Upper lobe of left lung (tissue), 6 donors: ENCODE measurements at regions not wholly inside any gene's neighbourhood (a gene's known extent, or its start where the extent isn't known, plus 50 kb on each side); places are given as distances from the start of the nearest gene placed in this dataset.

Experiments used
- ATAC-seq, 2 donors: fragments of 200-7000 bp; cut with Tn5 transposase; one replicate each; pipeline ENCODE4 v1.9.1; 2022; ENCODE audit warnings: mild to moderate bottlenecking in 2 of 2, moderate library complexity in 2 of 2; ENCODE audit not compliant: low FRiP score in 2 of 2
- DNase-seq, 2 donors: peaks; one replicate each; pipeline ENCODE4 v3.0.0-alpha.2; 2019 to 2020
- H3K27ac ChIP-seq, 4 donors: fragments of 200-600 bp; sonication (generic); one replicate each; pipeline ENCODE4 v1.5.1; 2016 to 2019
- H3K27me3 ChIP-seq, 4 donors: fragments of 200-600 bp; sonication (generic); one replicate each; pipeline ENCODE4 v1.5.1; 2017 to 2019
- H3K36me3 ChIP-seq, 4 donors: fragments of 200-600 bp; sonication (generic); one replicate each; pipeline ENCODE4 v1.5.1; 2016 to 2019
- H3K4me1 ChIP-seq, 4 donors: fragments of 200-600 bp; sonication (generic); one replicate each; pipeline ENCODE4 v1.5.1; 2018 to 2019
- H3K4me3 ChIP-seq, 4 donors: fragments of 200-600 bp; sonication (generic); one replicate each; pipeline ENCODE4 v1.5.1; 2017 to 2019; ENCODE audit warnings: mild to moderate bottlenecking in 2 of 4, moderate library complexity in 1 of 4
- H3K9me3 ChIP-seq, 4 donors: fragments of 200-600 bp; sonication (generic); one replicate each; pipeline ENCODE4 v1.5.1; 2018 to 2019
- CTCF ChIP-seq, 6 experiments: fragments of 450-650 bp in 4 of 6; fragments of 200-600 bp in 2 of 6; sonication (generic) in 2 of 6; IDR thresholded peaks; one replicate each; pipeline ENCODE4 v1.5.1; 2016 to 2019; ENCODE audit warnings: antibody characterized with exemption in 6 of 6
- EP300 ChIP-seq, 4 donors: sonication (generic); formaldehyde crosslinking; IDR thresholded peaks; one replicate each; pipeline ENCODE4 v1.5.1; 2017; ENCODE audit warnings: antibody characterized with exemption in 4 of 4, control low read depth in 2 of 4
- POLR2A ChIP-seq, 4 donors: fragments of 450-650 bp; IDR thresholded peaks; one replicate each; pipeline ENCODE4 v1.5.1; 2016 to 2017; ENCODE audit warnings: antibody characterized with exemption in 4 of 4, mild to moderate bottlenecking in 2 of 4
- POLR2AphosphoS5 ChIP-seq, 2 donors: sonication (generic); formaldehyde crosslinking; IDR thresholded peaks; one replicate each; pipeline ENCODE4 v1.5.1; 2017; ENCODE audit warnings: antibody characterized with exemption in 2 of 2
- WGBS, 2 donors: methylation state at CpG; one replicate each; pipeline ENCODE4 v1.1.5; 2017 to 2018; 5-methylcytosine and 5-hydroxymethylcytosine counted together
- donor health status: DM: no; HTN: no; CAD: no; lungs with moderate emphysema.
- donor health status: DM: no; HTN: yes; CAD: no; lungs with severe emphysema.

GRCh38 chr16:79996321-79996720, 395.8 kb upstream of the MAF start:
- H3K4me1 ChIP-seq: no peaks in the 10 kb centered on the region
- no peak overlapping the region for H3K4me3 ChIP-seq
- H3K9me3 ChIP-seq: no peaks in the 10 kb centered on the region
- no peak overlapping the region for H3K27ac ChIP-seq
- no peaks in the 10 kb centered on the region for H3K36me3 ChIP-seq
- TF ChIP-seq EP300 (IDR thresholded peaks at IDR 0.05): no peak
- TF ChIP-seq POLR2A (IDR thresholded peaks at IDR 0.05): no peak
- no peak for TF ChIP-seq CTCF (IDR thresholded peaks at IDR 0.05)
- no peak for TF ChIP-seq POLR2AphosphoS5 (IDR thresholded peaks at IDR 0.05)
- ATAC-seq (no peak), DNase-seq (no peak)
- H3K27me3 ChIP-seq: no peaks in the 10 kb centered on the region
- WGBS, 2 donors: 84 to 88% methylated on average over 3 of the region's 3 CpGs

GRCh38 chr16:79995315-79995714, 394.8 kb upstream of the MAF start:
- no peaks in the 10 kb centered on the region for H3K9me3 ChIP-seq

GRCh38 chr16:79994418-79994817, 393.9 kb upstream of the MAF start:
- Histone ChIP-seq H3K9me3 (no peaks in the 10 kb centered on the region), H3K4me3 (no peak overlapping the region), H3K36me3 (no peaks in the 10 kb centered on the region), H3K4me1 (no peaks in the 10 kb centered on the region), H3K27ac (no peak overlapping the region), H3K27me3 (no peaks in the 10 kb centered on the region)
- TF ChIP-seq EP300 (IDR thresholded peaks at IDR 0.05) (no peak), CTCF (IDR thresholded peaks at IDR 0.05) (no peak), POLR2AphosphoS5 (IDR thresholded peaks at IDR 0.05) (no peak), POLR2A (IDR thresholded peaks at IDR 0.05) (no peak)
- ATAC-seq (no peak), DNase-seq (no peak)
- WGBS, 2 donors: 72 to 89% methylated on average over 5 of the region's 5 CpGs

More at GRCh38 chr16:79995315-79995714, 394.8 kb upstream of the MAF start:
- Histone ChIP-seq H3K4me1 (no peaks in the 10 kb centered on the region), H3K27ac (no peak overlapping the region), H3K4me3 (no peak overlapping the region), H3K27me3 (no peaks in the 10 kb centered on the region), H3K36me3 (no peaks in the 10 kb centered on the region)
- DNase-seq: no peak
- no peak for ATAC-seq
- TF ChIP-seq POLR2A (IDR thresholded peaks at IDR 0.05): no peak
- no peak for TF ChIP-seq POLR2AphosphoS5 (IDR thresholded peaks at IDR 0.05)
- TF ChIP-seq CTCF (IDR thresholded peaks at IDR 0.05): no peak
- no peak for TF ChIP-seq EP300 (IDR thresholded peaks at IDR 0.05)
- WGBS, 2 donors: 91 to 95% methylated on average over 7 of the region's 7 CpGs

GRCh38 chr16:79993629-79994209, 393.2 kb upstream of the MAF start:
- no peaks in the 10 kb centered on the region for H3K9me3 ChIP-seq
- H3K36me3 ChIP-seq: no peaks in the 10 kb centered on the region
- H3K27me3 ChIP-seq: no peaks in the 10 kb centered on the region
- H3K4me1 ChIP-seq: no peaks in the 10 kb centered on the region
- H3K4me3 ChIP-seq: no peak overlapping the region
- H3K27ac ChIP-seq: no peak overlapping the region
- no peak for TF ChIP-seq CTCF (IDR thresholded peaks at IDR 0.05)
- no peak for TF ChIP-seq POLR2AphosphoS5 (IDR thresholded peaks at IDR 0.05)
- no peak for TF ChIP-seq EP300 (IDR thresholded peaks at IDR 0.05)
- TF ChIP-seq POLR2A (IDR thresholded peaks at IDR 0.05): no peak
- peak in 1 of 2 donors; percentile 54 for ATAC-seq
- no peak for DNase-seq
- 93 to 95% methylated on average over 5 of the region's 5 CpGs for WGBS, 2 donors

- 87 to 98% methylated on average over 4 of the region's 4 CpGs for WGBS, 2 donors
- Histone ChIP-seq H3K27ac (no peak overlapping the region), H3K36me3 (no peaks in the 10 kb centered on the region), H3K4me1 (no peaks in the 10 kb centered on the region), H3K9me3 (no peaks in the 10 kb centered on the region), H3K4me3 (no peak overlapping the region), H3K27me3 (no peaks in the 10 kb centered on the region)
- no peak for ATAC-seq
- DNase-seq: no peak
- no peak for TF ChIP-seq CTCF (IDR thresholded peaks at IDR 0.05)
- TF ChIP-seq EP300 (IDR thresholded peaks at IDR 0.05): no peak
- no peak for TF ChIP-seq POLR2A (IDR thresholded peaks at IDR 0.05)
- TF ChIP-seq POLR2AphosphoS5 (IDR thresholded peaks at IDR 0.05): no peak
Observed at GRCh38 chr16:79991969-79992368, 391.4 kb upstream of the MAF start.
